K562 (cell line): ENCODE measurements at regions not wholly inside any gene's neighbourhood (a gene's known extent, or its start where the extent isn't known, plus 50 kb on each side); places are given as distances from the start of the nearest gene placed in this dataset.

Experiments used
- ATAC-seq: fragments of 200-7000 bp; cut with Tn5 transposase; 3 replicates; pipeline ENCODE4 v1.9.1; 2020; ENCODE audit warnings: moderate library complexity
- BruUV-seq: library from RNA; stranded (reverse); fragments of 400-500 nt; replicated peaks from 2 replicates; lab custom pipeline; 2021; lab: Mats Ljungman, UMichigan
- CTCF ChIA-PET: fragments of 300-600 bp; formaldehyde crosslinking; extraction: SDS; loops from one replicate; lab custom pipeline; 2021; ENCODE audit warnings: low intra/inter-chr PET ratio; lab: Yijun Ruan, JAX
- POLR2A ChIA-PET: fragments of 300-600, 350-650 bp; sonication (Branson Sonifier 250); formaldehyde crosslinking; extraction: SDS; loops from one replicate; lab custom pipeline; 2021; ENCODE audit warnings: antibody characterized with exemption, inconsistent platforms; lab: Yijun Ruan, JAX
- DNase-seq, 4 experiments: peaks; one replicate each; pipeline versions ENCODE4 v3.0.0 to v3.0.0-alpha.2; 2011 to 2018; ENCODE audit warnings: low spot score in 3 of 4, mixed read lengths in 3 of 4; ENCODE audit errors: extremely low read depth in 1 of 4
- FAIRE-seq: peaks from 2 replicates; lab custom pipeline; 2011; peaks lifted over from hg19 to GRCh38; lab: Jason Lieb, UNC
- H2AFZ ChIP-seq: 2 replicates; pipeline ENCODE4 v1.6.0; 2011; ENCODE audit warnings: low read depth, low read length, control low read depth, inconsistent platforms
- H3K27ac ChIP-seq: fragments of 200-600 bp; 3 replicates; pipeline ENCODE4 v1.8.0; 2011; ENCODE audit warnings: low read depth, mild to moderate bottlenecking, control low read depth, inconsistent platforms, low read length, moderate library complexity, mixed read lengths; ENCODE audit errors: extremely low read depth
- H3K27me3 ChIP-seq, 2 experiments: fragments of 300-600 bp in 1 of 2; 2 replicates in 1 of 2; 3 replicates in 1 of 2; pipeline versions ENCODE4 v1.6.0 to v1.8.0; 2011; ENCODE audit warnings: inconsistent platforms in 2 of 2, low read length in 2 of 2, mild to moderate bottlenecking in 1 of 2, mixed read lengths in 1 of 2, moderate library complexity in 1 of 2; ENCODE audit not compliant: control insufficient read depth in 2 of 2, insufficient read depth in 2 of 2
- H3K36me3 ChIP-seq: fragments of 300-600 bp; 3 replicates; pipeline ENCODE4 v1.8.0; 2011; ENCODE audit warnings: mild to moderate bottlenecking, low read length, inconsistent platforms; ENCODE audit not compliant: control insufficient read depth, insufficient read depth
- H3K4me1 ChIP-seq, 2 experiments: fragments of 200-600 bp in 1 of 2; replicated peaks in 1 of 2; 2 replicates in 1 of 2; 3 replicates in 1 of 2; pipeline versions ENCODE4 v1.5.1 to v1.8.0; 2011; ENCODE audit warnings: inconsistent platforms in 2 of 2, low read length in 2 of 2, mild to moderate bottlenecking in 1 of 2, mixed read lengths in 1 of 2, moderate library complexity in 1 of 2; ENCODE audit not compliant: control insufficient read depth in 2 of 2, insufficient read depth in 2 of 2
- H3K4me2 ChIP-seq: 2 replicates; pipeline ENCODE4 v1.6.1; 2011; ENCODE audit warnings: low read length, control low read depth, inconsistent platforms, mixed read lengths; ENCODE audit not compliant: insufficient read depth
- H3K4me3 ChIP-seq: fragments of 200-600 bp; sonication (generic), shearing (Covaris generic); 2 replicates; pipeline ENCODE4 v1.5.1; 2016; ENCODE audit warnings: control low read depth, inconsistent platforms
- H3K79me2 ChIP-seq: fragments of 200-600 bp; 3 replicates; pipeline ENCODE4 v1.8.0; 2011; ENCODE audit warnings: low read length, inconsistent platforms; ENCODE audit not compliant: control insufficient read depth, insufficient read depth
- H3K9ac ChIP-seq, 2 experiments: 2 replicates each; pipeline versions ENCODE4 v1.6.0 to v1.6.1; 2011; ENCODE audit warnings: low read depth in 2 of 2, low read length in 2 of 2, control low read depth in 1 of 2, inconsistent platforms in 1 of 2, mild to moderate bottlenecking in 1 of 2, mixed read lengths in 1 of 2; ENCODE audit not compliant: insufficient read depth in 1 of 2
- H3K9me1 ChIP-seq: one replicate; pipeline ENCODE4 v1.6.0; 2011; ENCODE audit warnings: inconsistent platforms, mild to moderate bottlenecking, low read length, moderate library complexity; ENCODE audit not compliant: control insufficient read depth, insufficient read depth
- H3K9me3 ChIP-seq: replicated peaks from 2 replicates; pipeline ENCODE4 v1.5.1; 2011; ENCODE audit warnings: low read depth, low read length, inconsistent platforms; ENCODE audit not compliant: control insufficient read depth, insufficient read depth
- H4K20me1 ChIP-seq: replicated peaks from 2 replicates; pipeline ENCODE4 v1.6.1; 2011; ENCODE audit warnings: low read length, inconsistent platforms, mixed read lengths; ENCODE audit not compliant: control insufficient read depth, insufficient read depth
- ETS1 ChIP-seq: conservative IDR thresholded peaks from 2 replicates; pipeline ENCODE4 v1.6.1; 2011; ENCODE audit warnings: low read depth, mild to moderate bottlenecking, low read length; ENCODE audit not compliant: control insufficient read depth
- HDAC2 ChIP-seq: fragments of 450-650 bp; IDR thresholded peaks from 2 replicates; pipeline ENCODE4 v1.6.1; 2016; ENCODE audit warnings: mild to moderate bottlenecking
- KDM2B ChIP-seq: fragments of 250-450 bp; sonication (Bioruptor Pico); IDR thresholded peaks from 2 replicates; pipeline ENCODE4 v1.8.0; 2021; ENCODE audit warnings: mild to moderate bottlenecking, moderate library complexity
- POLR2AphosphoS5 ChIP-seq: IDR thresholded peaks from 2 replicates; pipeline ENCODE4 v1.6.1; 2011; ENCODE audit warnings: mild to moderate bottlenecking, low read depth, low read length, moderate library complexity; ENCODE audit not compliant: control insufficient read depth, insufficient read depth
- ZBTB1 ChIP-seq: sonication (generic); formaldehyde crosslinking; IDR thresholded peaks from 2 replicates; pipeline ENCODE4 v1.8.1; 2023; ENCODE audit warnings: missing genetic modification reagents, low read depth, mild to moderate bottlenecking, borderline replicate concordance
- ZKSCAN1 ChIP-seq: fragments of 150-350 bp; IDR thresholded peaks from 2 replicates; pipeline ENCODE4 v1.6.1; 2016; ENCODE audit warnings: low read depth, low read length
- ZNF696 ChIP-seq: fragments of 250-450 bp; sonication (Bioruptor Pico); conservative IDR thresholded peaks from 2 replicates; pipeline ENCODE4 v1.4.0; 2020; ENCODE audit warnings: mild to moderate bottlenecking, moderate library complexity
- WGBS: fragments of 100-300 bp; shearing (Covaris generic); methylation state at CpG from one replicate; pipeline ENCODE4 v1.1.6; 2016; ENCODE audit warnings: low coverage, mixed read lengths; ENCODE audit not compliant: insufficient coverage; ENCODE audit errors: missing lambda C conversion rate; 5-methylcytosine and 5-hydroxymethylcytosine counted together
- in situ Hi-C: fragments of 300-500 bp; cut with MboI; formaldehyde crosslinking; loops from 4 replicates; pipeline ENCODE4 v1.15.0; 2018; ENCODE audit warnings: inconsistent platforms, mixed read lengths
- intact Hi-C: fragments of 100-400 bp; cut with micrococcal nuclease; formaldehyde crosslinking; loops from 2 replicates; pipeline ENCODE4 v1.14.2; 2022

GRCh38 chr6:53987522-53987888 lies 123.7 kb upstream of the MLIP start:
- ATAC-seq = no peak
- H3K79me2 ChIP-seq = no peaks in the 10 kb centered on the region
- no peak overlapping the region for H3K4me2 ChIP-seq
- BruUV-seq = no TSS peak
- H3K4me1 ChIP-seq = no peaks in the 10 kb centered on the region
- no peak overlapping the region for H3K4me3 ChIP-seq
- TF ChIP-seq HDAC2 = no peak
- no peak for TF ChIP-seq ETS1
- no peak for TF ChIP-seq ZKSCAN1
- TF ChIP-seq KDM2B (CRISPR knock-in tag) = no peak
- no peak for TF ChIP-seq ZNF696 (CRISPR knock-in tag)
- no peak overlapping the region for H3K27ac ChIP-seq
- no peaks in the 10 kb centered on the region for H4K20me1 ChIP-seq
- H3K27me3 ChIP-seq = no peaks in the 10 kb centered on the region
- H3K9me1 ChIP-seq = no peaks in the 10 kb centered on the region
- CTCF ChIA-PET = no interaction called here
- intact Hi-C loops = no loop called here
- in situ Hi-C loops = no loop called here
- WGBS = 0% methylated on average over 4 of the region's 4 CpGs
- H3K9me3 ChIP-seq = no peaks in the 10 kb centered on the region
- no peak overlapping the region for H3K9ac ChIP-seq
- POLR2A ChIA-PET = no interaction called here
- no peak for FAIRE-seq
- no peak overlapping the region for H2AFZ ChIP-seq
- H3K36me3 ChIP-seq = no peaks in the 10 kb centered on the region
- DNase-seq = no peak

GRCh38 chr6:53989504-53989903 lies 121.7 kb upstream of the MLIP start:
- no peak for DNase-seq
- no TSS peak for BruUV-seq
- in situ Hi-C loops (no loop called here), intact Hi-C loops (no loop called here)
- no peak overlapping the region for H3K27ac ChIP-seq
- H2AFZ ChIP-seq = no peak overlapping the region
- no peaks in the 10 kb centered on the region for H3K27me3 ChIP-seq
- H3K4me3 ChIP-seq = no peak overlapping the region
- CTCF ChIA-PET = no interaction called here
- ATAC-seq = no peak
- POLR2A ChIA-PET = no interaction called here
- H3K79me2 ChIP-seq = no peaks in the 10 kb centered on the region
- no peak for FAIRE-seq
- no peak overlapping the region for H3K4me2 ChIP-seq
- H3K9me3 ChIP-seq = no peaks in the 10 kb centered on the region
- H3K9me1 ChIP-seq = no peaks in the 10 kb centered on the region
- H3K36me3 ChIP-seq = no peaks in the 10 kb centered on the region
- H3K9ac ChIP-seq = no peak overlapping the region
- no peaks in the 10 kb centered on the region for H3K4me1 ChIP-seq
- H4K20me1 ChIP-seq = no peaks in the 10 kb centered on the region
- no peak for TF ChIP-seq POLR2AphosphoS5
- TF ChIP-seq ZBTB1 (CRISPR knock-in tag) = no peak
